ENCODE measurements at regions not wholly inside any gene's neighbourhood (a gene's known extent, or its start where the extent isn't known, plus 50 kb on each side); places are given as distances from the start of the nearest gene placed in this dataset.

DNA sequence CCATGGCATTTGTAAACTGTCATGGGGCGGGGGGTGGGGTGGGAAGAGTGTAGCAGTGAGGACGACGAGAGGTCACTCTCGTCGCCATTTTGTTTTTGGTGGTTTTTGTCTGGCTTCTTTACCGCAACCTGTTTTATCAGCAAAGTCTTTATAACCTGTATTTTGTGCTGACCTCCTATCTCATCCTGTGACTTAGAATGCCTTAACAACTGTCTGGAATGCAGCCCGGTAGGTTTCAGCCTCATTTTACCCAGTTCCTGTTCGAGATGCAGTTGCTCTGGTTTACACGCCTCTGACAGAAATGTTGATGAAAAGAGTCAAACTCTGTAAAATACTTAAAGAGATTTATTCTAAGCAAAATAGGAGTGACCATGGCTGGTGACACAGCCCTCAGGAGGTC lies 852.0 kb downstream of the DACH1 start:
- TF ChIP-seq, protein P1, sequence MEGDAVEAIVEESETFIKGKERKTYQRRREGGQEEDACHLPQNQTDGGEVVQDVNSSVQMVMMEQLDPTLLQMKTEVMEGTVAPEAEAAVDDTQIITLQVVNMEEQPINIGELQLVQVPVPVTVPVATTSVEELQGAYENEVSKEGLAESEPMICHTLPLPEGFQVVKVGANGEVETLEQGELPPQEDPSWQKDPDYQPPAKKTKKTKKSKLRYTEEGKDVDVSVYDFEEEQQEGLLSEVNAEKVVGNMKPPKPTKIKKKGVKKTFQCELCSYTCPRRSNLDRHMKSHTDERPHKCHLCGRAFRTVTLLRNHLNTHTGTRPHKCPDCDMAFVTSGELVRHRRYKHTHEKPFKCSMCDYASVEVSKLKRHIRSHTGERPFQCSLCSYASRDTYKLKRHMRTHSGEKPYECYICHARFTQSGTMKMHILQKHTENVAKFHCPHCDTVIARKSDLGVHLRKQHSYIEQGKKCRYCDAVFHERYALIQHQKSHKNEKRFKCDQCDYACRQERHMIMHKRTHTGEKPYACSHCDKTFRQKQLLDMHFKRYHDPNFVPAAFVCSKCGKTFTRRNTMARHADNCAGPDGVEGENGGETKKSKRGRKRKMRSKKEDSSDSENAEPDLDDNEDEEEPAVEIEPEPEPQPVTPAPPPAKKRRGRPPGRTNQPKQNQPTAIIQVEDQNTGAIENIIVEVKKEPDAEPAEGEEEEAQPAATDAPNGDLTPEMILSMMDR (IDR thresholded peaks at IDR 0.05): no peak
- no peak for TF ChIP-seq POLR2A (IDR thresholded peaks at IDR 0.05; ENCODE audit: low read depth)

Data from esophagus muscularis mucosa (tissue), 3 donors.